GM18507 (cell line): ENCODE measurements at regions not wholly inside any gene's neighbourhood (a gene's known extent, or its start where the extent isn't known, plus 50 kb on each side); places are given as distances from the start of the nearest gene placed in this dataset.

Experiments
- DNase-seq: peaks from one replicate; pipeline ENCODE4 v3.0.0; 2011; ENCODE audit warnings: low read depth; ENCODE audit not compliant: insufficient read length; ENCODE audit errors: extremely low spot score
- FAIRE-seq: peaks from 2 replicates; lab custom pipeline; 2011; peaks lifted over from hg19 to GRCh38; lab: Jason Lieb, UNC

- no peak for DNase-seq
- no peak for FAIRE-seq
These were observed 84.3 kb downstream of the CHST2 start for GRCh38 chr3:143203848-143204247.

GRCh38 chr3:143206955-143207337, 87.4 kb downstream of the CHST2 start:
- DNase-seq (no peak), FAIRE-seq (no peak)

- DNase-seq, result peak; percentile 17
- FAIRE-seq, result peak; percentile 82
These were observed 87.9 kb downstream of the CHST2 start for GRCh38 chr3:143207338-143207961.

- DNase-seq (no peak), FAIRE-seq (no peak)
These were observed 89.6 kb downstream of the CHST2 start for GRCh38 chr3:143208976-143209714.

GRCh38 chr3:143209715-143210059, 90.1 kb downstream of the CHST2 start:
- DNase-seq (no peak), FAIRE-seq (no peak)

GRCh38 chr3:143210141-143210540, 90.6 kb downstream of the CHST2 start:
- FAIRE-seq, result no peak
- no peak for DNase-seq

GRCh38 chr3:143215059-143215458, 95.5 kb downstream of the CHST2 start:
- FAIRE-seq (no peak), DNase-seq (no peak)
